Sigmoid colon (tissue), 6 donors: ENCODE measurements at regions not wholly inside any gene's neighbourhood (a gene's known extent, or its start where the extent isn't known, plus 50 kb on each side); places are given as distances from the start of the nearest gene placed in this dataset.

ENCODE experiments used
- DNase-seq: peaks from one replicate; pipeline ENCODE4 v3.0.0-alpha.2; 2019
- H3K27ac ChIP-seq, 4 donors: fragments of 200-600 bp; sonication (generic); one replicate each; pipeline ENCODE4 v1.5.1; 2016 to 2019; ENCODE audit warnings: mild to moderate bottlenecking in 1 of 4
- H3K27me3 ChIP-seq, 3 donors: fragments of 200-600 bp; sonication (generic); one replicate each; pipeline ENCODE4 v1.5.1; 2019; ENCODE audit warnings: mild to moderate bottlenecking in 1 of 3
- H3K36me3 ChIP-seq, 4 donors: fragments of 200-600 bp; sonication (generic); one replicate each; pipeline ENCODE4 v1.5.1; 2016 to 2019
- H3K4me1 ChIP-seq, 4 donors: fragments of 200-600 bp; sonication (generic); one replicate each; pipeline ENCODE4 v1.5.1; 2017 to 2019
- H3K4me3 ChIP-seq, 4 donors: fragments of 200-600 bp; sonication (generic); one replicate each; pipeline ENCODE4 v1.5.1; 2017 to 2019; ENCODE audit warnings: mild to moderate bottlenecking in 2 of 4, moderate library complexity in 1 of 4
- H3K9me3 ChIP-seq, 4 donors: fragments of 200-600 bp in 3 of 4; sonication (generic) in 3 of 4; one replicate each; pipeline versions ENCODE4 v1.5.1 to v1.6.1; 2013 to 2019
- CTCF ChIP-seq, 4 experiments: fragments of 450-650 bp in 3 of 4; fragments of 200-600 bp in 1 of 4; IDR thresholded peaks; one replicate each; pipeline ENCODE4 v1.5.1; 2016 to 2019; ENCODE audit warnings: antibody characterized with exemption in 4 of 4, mild to moderate bottlenecking in 3 of 4, moderate library complexity in 2 of 4
- EP300 ChIP-seq, 4 donors: sonication (generic); formaldehyde crosslinking; IDR thresholded peaks; one replicate each; pipeline ENCODE4 v1.6.1; 2017; ENCODE audit warnings: antibody characterized with exemption in 4 of 4
- POLR2A ChIP-seq, 2 donors: fragments of 450-650 bp; IDR thresholded peaks; one replicate each; pipeline ENCODE4 v1.6.1; 2016; ENCODE audit warnings: antibody characterized with exemption in 2 of 2, mild to moderate bottlenecking in 2 of 2, moderate library complexity in 2 of 2
- POLR2AphosphoS5 ChIP-seq, 4 donors: sonication (generic); formaldehyde crosslinking; IDR thresholded peaks; one replicate each; pipeline ENCODE4 v1.6.1; 2017; ENCODE audit warnings: antibody characterized with exemption in 4 of 4
- WGBS, 2 donors: extraction: QIAGEN DNeasy Blood & Tissue Kit; methylation state at CpG; one replicate each; pipeline ENCODE4 v1.1.7; 2013; 5-methylcytosine and 5-hydroxymethylcytosine counted together
- intact Hi-C: fragments of 100-400 bp; cut with DNase I; formaldehyde crosslinking; loops from one replicate; pipeline ENCODE4 v1.15.1; 2023
- donor health status: healthy with polysubstance abuse.
- donor health status: healthy.

GRCh38 chr2:144259332-144259731 lies 260.6 kb downstream of the ZEB2 start:
- WGBS, 2 donors = 94 to 95% methylated on average over 6 of the region's 6 CpGs
- TF ChIP-seq EP300 (IDR thresholded peaks at IDR 0.05) = no peak
- H3K4me3 ChIP-seq = no peak overlapping the region

GRCh38 chr2:144258154-144258553 lies 261.8 kb downstream of the ZEB2 start:
- 94% methylated on average over 2 of the region's 2 CpGs for WGBS, 2 donors
- no peak for TF ChIP-seq EP300 (IDR thresholded peaks at IDR 0.05)
- TF ChIP-seq POLR2A (IDR thresholded peaks at IDR 0.05) = no peak
- no peak for TF ChIP-seq POLR2AphosphoS5 (IDR thresholded peaks at IDR 0.05)
- no peak for TF ChIP-seq CTCF (IDR thresholded peaks at IDR 0.05)
- no peak for DNase-seq

More at GRCh38 chr2:144259332-144259731, 260.6 kb downstream of the ZEB2 start:
- no peaks in the 10 kb centered on the region for H3K36me3 ChIP-seq
- H3K4me1 ChIP-seq = no peaks in the 10 kb centered on the region
- H3K27ac ChIP-seq = no peak overlapping the region
- intact Hi-C loops = no loop called here
- H3K9me3 ChIP-seq = peaks cover 0 to 9% (median 3%) of the 10 kb centered on the region in 4 donors
- H3K27me3 ChIP-seq = no peaks in the 10 kb centered on the region
- DNase-seq = no peak

GRCh38 chr2:144256996-144257707 lies 262.8 kb downstream of the ZEB2 start:
- Histone ChIP-seq H3K4me3 (no peak overlapping the region), H3K27ac (no peak overlapping the region), H3K27me3 (no peaks in the 10 kb centered on the region), H3K36me3 (no peaks in the 10 kb centered on the region), H3K9me3 (peaks cover 0 to 16% (median 7%) of the 10 kb centered on the region in 4 donors), H3K4me1 (no peaks in the 10 kb centered on the region)
- 28 to 88% methylated on average over 1 of the region's 1 CpG for WGBS, 2 donors
- no peak for DNase-seq
- intact Hi-C loops = no loop called here
- TF ChIP-seq CTCF (IDR thresholded peaks at IDR 0.05) = no peak
- TF ChIP-seq POLR2AphosphoS5 (IDR thresholded peaks at IDR 0.05) = no peak
- TF ChIP-seq POLR2A (IDR thresholded peaks at IDR 0.05) = no peak
- TF ChIP-seq EP300 (IDR thresholded peaks at IDR 0.05) = no peak

More at GRCh38 chr2:144258154-144258553, 261.8 kb downstream of the ZEB2 start:
- intact Hi-C loops = no loop called here
- no peak overlapping the region for H3K4me3 ChIP-seq
- no peaks in the 10 kb centered on the region for H3K36me3 ChIP-seq
- no peaks in the 10 kb centered on the region for H3K27me3 ChIP-seq
- peaks cover 0 to 10% (median 3%) of the 10 kb centered on the region in 4 donors for H3K9me3 ChIP-seq
- H3K4me1 ChIP-seq = no peaks in the 10 kb centered on the region
- no peak overlapping the region for H3K27ac ChIP-seq

GRCh38 chr2:144254342-144255235 lies 265.3 kb downstream of the ZEB2 start:
- Histone ChIP-seq H3K4me1 (no peaks in the 10 kb centered on the region), H3K36me3 (no peaks in the 10 kb centered on the region), H3K9me3 (peaks cover 0 to 16% (median 8%) of the 10 kb centered on the region in 4 donors), H3K27ac (no peak overlapping the region), H3K27me3 (no peaks in the 10 kb centered on the region), H3K4me3 (no peak overlapping the region)
- TF ChIP-seq CTCF (IDR thresholded peaks at IDR 0.05) (no peak), POLR2AphosphoS5 (IDR thresholded peaks at IDR 0.05) (no peak), EP300 (IDR thresholded peaks at IDR 0.05) (no peak), POLR2A (IDR thresholded peaks at IDR 0.05) (no peak)
- intact Hi-C loops = no loop called here
- WGBS, 2 donors = 96 to 99% methylated on average over 2 of the region's 2 CpGs
- no peak for DNase-seq

- peaks cover 0 to 16% (median 5%) of the 10 kb centered on the region in 4 donors for H3K9me3 ChIP-seq
- H3K36me3 ChIP-seq = no peaks in the 10 kb centered on the region
- 96 to 97% methylated on average over 4 of the region's 4 CpGs for WGBS, 2 donors
- H3K27ac ChIP-seq = no peak overlapping the region
- intact Hi-C loops = no loop called here
- H3K4me3 ChIP-seq = no peak overlapping the region
- H3K27me3 ChIP-seq = no peaks in the 10 kb centered on the region
- TF ChIP-seq EP300 (IDR thresholded peaks at IDR 0.05) (no peak), POLR2AphosphoS5 (IDR thresholded peaks at IDR 0.05) (no peak), POLR2A (IDR thresholded peaks at IDR 0.05) (no peak), CTCF (IDR thresholded peaks at IDR 0.05) (no peak)
- no peaks in the 10 kb centered on the region for H3K4me1 ChIP-seq
- DNase-seq = no peak
These were observed 266.2 kb downstream of the ZEB2 start for GRCh38 chr2:144253743-144254142.
